ENCODE measurements at regions not wholly inside any gene's neighbourhood (a gene's known extent, or its start where the extent isn't known, plus 50 kb on each side); places are given as distances from the start of the nearest gene placed in this dataset.

- Histone ChIP-seq H2BK15ac (ENCODE audit: low read depth, low read length) (no peak overlapping the region), H3K9me3 (ENCODE audit: control insufficient read depth, insufficient read depth, low read length) (peaks cover 6% of the 10 kb centered on the region; the same call in 1 of the 2 replicates), H3K56ac (ENCODE audit: extremely low read depth, insufficient read depth, low read length) (no peak overlapping the region), H3K27me3 (ENCODE audit: control insufficient read depth, insufficient read depth, low read length) (no peaks in the 10 kb centered on the region), H2AK5ac (ENCODE audit: low read depth, low read length) (no peak overlapping the region), H3K27ac (ENCODE audit: insufficient read depth, low read length) (no peak overlapping the region), H3K79me1 (ENCODE audit: low read depth in 1 of 2, low read length in 2 of 2) (no peaks in the 10 kb centered on the region), H3K4me2 (ENCODE audit: low read depth, low read length) (no peak overlapping the region), H2BK20ac (ENCODE audit: low read depth, low read length) (no peak overlapping the region), H4K20me1 (ENCODE audit: insufficient read depth, low read length) (no peaks in the 10 kb centered on the region), H3K23ac (ENCODE audit: low read depth, low read length) (no peak overlapping the region), H2BK5ac (ENCODE audit: low read depth, low read length, poor library complexity, severe bottlenecking) (no peak overlapping the region), H2AK9ac (replicated peaks; ENCODE audit: low read depth, low read length, poor library complexity) (no peak overlapping the region), H3K9me1 (ENCODE audit: insufficient read depth, low read length) (no peaks in the 10 kb centered on the region), H4K5ac (ENCODE audit: low read depth, low read length) (no peak overlapping the region), H4K91ac (ENCODE audit: insufficient read depth, low read depth, low read length) (no peak overlapping the region), H3K36me3 (ENCODE audit: control insufficient read depth, insufficient read depth, low read length) (no peaks in the 10 kb centered on the region), H2BK120ac (ENCODE audit: low read depth, low read length) (no peak overlapping the region), H3K4ac (ENCODE audit: low read depth, low read length) (no peak overlapping the region), H3K9ac (ENCODE audit: low read depth, low read length) (no peak overlapping the region), H3K4me3 (ENCODE audit: insufficient read depth, low read depth, low read length) (no peak overlapping the region), H2AFZ (replicated peaks; ENCODE audit: low read length, poor library complexity) (no peak overlapping the region), H3K4me1 (ENCODE audit: control insufficient read depth, insufficient read depth, low read length) (no peaks in the 10 kb centered on the region), H3K18ac (ENCODE audit: low read depth, low read length) (no peak overlapping the region), H3K14ac (replicated peaks; ENCODE audit: low read depth, low read length) (no peak overlapping the region), H4K8ac (ENCODE audit: low read depth in 2 of 2, low read length in 2 of 2) (no peak overlapping the region)
- BruUV-seq (replicated peaks): no TSS peak
- TF ChIP-seq MAZ (IDR thresholded peaks at IDR 0.05; ENCODE audit: borderline replicate concordance, low read depth, low read length): no peak
- no peak for TF ChIP-seq MXI1 (IDR thresholded peaks at IDR 0.05; ENCODE audit: borderline replicate concordance, low read depth, low read length)
- TF ChIP-seq RCOR1 (IDR thresholded peaks at IDR 0.05; ENCODE audit: insufficient replicate concordance, low read length): no peak
- no peak for TF ChIP-seq CTCF (conservative IDR thresholded peaks at IDR 0.05; ENCODE audit: low read depth, low read length)
- TF ChIP-seq MAFK (IDR thresholded peaks at IDR 0.05; ENCODE audit: low read depth, low read length): no peak
- TF ChIP-seq BHLHE40 (IDR thresholded peaks at IDR 0.05; ENCODE audit: low read depth, low read length): no peak
- TF ChIP-seq, protein P1, sequence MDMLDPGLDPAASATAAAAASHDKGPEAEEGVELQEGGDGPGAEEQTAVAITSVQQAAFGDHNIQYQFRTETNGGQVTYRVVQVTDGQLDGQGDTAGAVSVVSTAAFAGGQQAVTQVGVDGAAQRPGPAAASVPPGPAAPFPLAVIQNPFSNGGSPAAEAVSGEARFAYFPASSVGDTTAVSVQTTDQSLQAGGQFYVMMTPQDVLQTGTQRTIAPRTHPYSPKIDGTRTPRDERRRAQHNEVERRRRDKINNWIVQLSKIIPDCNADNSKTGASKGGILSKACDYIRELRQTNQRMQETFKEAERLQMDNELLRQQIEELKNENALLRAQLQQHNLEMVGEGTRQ (IDR thresholded peaks at IDR 0.05; ENCODE audit: low read depth, low read length): no peak
- no peak for TF ChIP-seq POLR2A (IDR thresholded peaks at IDR 0.05; ENCODE audit: low read depth, low read length)
- TF ChIP-seq NFE2L2 (IDR thresholded peaks at IDR 0.05; ENCODE audit: low read depth, low read length): no peak
- no peak for TF ChIP-seq RFX5 (IDR thresholded peaks at IDR 0.05; ENCODE audit: low read depth, low read length)
- no peak for TF ChIP-seq RAD21 (IDR thresholded peaks at IDR 0.05; ENCODE audit: low read length)
- no peak for TF ChIP-seq SMC3 (IDR thresholded peaks at IDR 0.05; ENCODE audit: low read depth, low read length)
- no peak for TF ChIP-seq CEBPB (IDR thresholded peaks at IDR 0.05; ENCODE audit: low read depth, low read length)
- no peak for TF ChIP-seq FOS (IDR thresholded peaks at IDR 0.05; ENCODE audit: low read depth, low read length)
- TF ChIP-seq ELK1 (IDR thresholded peaks at IDR 0.05; ENCODE audit: borderline replicate concordance, low read depth, low read length): no peak
- no peak for TF ChIP-seq CHD1 (IDR thresholded peaks at IDR 0.05; ENCODE audit: low read depth, low read length)
- in situ Hi-C loops (cut with MboI; ENCODE audit: low sequenced_read_pairs): no loop called here
- ATAC-seq (ENCODE audit: low read depth) (no peak), DNase-seq (no peak)
- ChIA-PET CTCF (interaction anchor here (0.7 kb wide), 1 partner anchor 100 kb away, joined by 3 read pairs; no protein-coding TSS in a partner anchor), POLR2A (ENCODE audit: unreplicated experiment) (no interaction called here)
- intact Hi-C loops (cut with micrococcal nuclease): no loop called here
- dilution Hi-C loops (cut with HindIII; ENCODE audit: low sequenced_read_pairs, unreplicated experiment): no loop called here
- 58% methylated on average over 5 of the region's 7 CpGs; no CpG with 5 or more reads in 1 of the 2 experiments for WGBS, 2 experiments (ENCODE audit: extremely low coverage in 2 of 2, insufficient read length in 1 of 2)
Measured at GRCh38 chr7:155871211-155871610, 58.9 kb upstream of the SHH start.
